ENCODE measurements at regions not wholly inside any gene's neighbourhood (a gene's known extent, or its start where the extent isn't known, plus 50 kb on each side); places are given as distances from the start of the nearest gene placed in this dataset.

GRCh38 chrX:91257388-91257787 is 177.3 kb upstream of the PABPC5 start:
- no TSS peak for BruUV-seq (replicated peaks)
- Histone ChIP-seq H3K27ac (ENCODE audit: control insufficient read depth, insufficient read depth) (no peak overlapping the region), H3K4me1 (ENCODE audit: control insufficient read depth, insufficient read depth, low read length) (no peaks in the 10 kb centered on the region), H3K79me2 (ENCODE audit: control insufficient read depth, insufficient read depth, low read length) (no peaks in the 10 kb centered on the region), H3K4me3 (no peak overlapping the region), H3K27me3 (replicated peaks in 1 of 2; ENCODE audit: control insufficient read depth in 2 of 2, insufficient read depth in 2 of 2, low read length in 1 of 2) (no peaks in the 10 kb centered on the region), H2AFZ (ENCODE audit: control insufficient read depth, low read depth, low read length) (no peak overlapping the region), H4K20me1 (ENCODE audit: control insufficient read depth, insufficient read depth) (no peaks in the 10 kb centered on the region), H3K36me3 (ENCODE audit: control insufficient read depth in 2 of 2, insufficient read depth in 2 of 2, low read length in 1 of 2) (no peaks in the 10 kb centered on the region), H3K9me3 (replicated peaks; ENCODE audit: control insufficient read depth, insufficient read depth, low read length) (no peaks in the 10 kb centered on the region), H3K4me2 (ENCODE audit: control insufficient read depth, insufficient read depth) (no peak overlapping the region), H3K9ac (ENCODE audit: control insufficient read depth, insufficient read depth, low read length) (no peak overlapping the region)
- intact Hi-C loops (cut with micrococcal nuclease; ENCODE audit: unreplicated experiment) (no loop called here), in situ Hi-C loops (cut with MboI) (no loop called here)
- ChIA-PET RAD21 (ENCODE audit: unreplicated experiment) (no interaction called here), SMC1A (ENCODE audit: uncharacterized antibody, unreplicated experiment) (no interaction called here), POLR2A (no interaction called here), CTCF (no interaction called here)
- WGBS (ENCODE audit: insufficient coverage, insufficient replicate concordance, low lambda C conversion rate, missing lambda C conversion rate) = 18% methylated on average over 1 of the region's 1 CpG
- no peak for DNase-seq (ENCODE audit: low read depth, low spot score)
- no peak for TF ChIP-seq NRF1 (conservative IDR thresholded peaks at IDR 0.05; ENCODE audit: low read depth, low read length)
- TF ChIP-seq JUND (IDR thresholded peaks at IDR 0.05; ENCODE audit: low read depth, low read length) = no peak
- TF ChIP-seq ZNF592 (IDR thresholded peaks at IDR 0.05) = no peak
- TF ChIP-seq SMAD5 (IDR thresholded peaks at IDR 0.05; ENCODE audit: low read depth) = no peak
- TF ChIP-seq NFIC (IDR thresholded peaks at IDR 0.05; ENCODE audit: low read depth, low read length) = no peak
- no peak for TF ChIP-seq ZBED1 (IDR thresholded peaks at IDR 0.05; ENCODE audit: borderline replicate concordance)
- TF ChIP-seq SUPT20H (IDR thresholded peaks at IDR 0.05; ENCODE audit: borderline replicate concordance, control insufficient read depth, low read depth, low read length) = no peak
- TF ChIP-seq EED (IDR thresholded peaks at IDR 0.05; ENCODE audit: low read depth) = no peak
- no peak for TF ChIP-seq SIX5 (IDR thresholded peaks at IDR 0.05; ENCODE audit: low read depth, low read length, severe bottlenecking)
- TF ChIP-seq IRF3 (IDR thresholded peaks at IDR 0.05) = no peak
- no peak for TF ChIP-seq HDGF (IDR thresholded peaks at IDR 0.05)
- no peak for TF ChIP-seq MTA2 (IDR thresholded peaks at IDR 0.05; ENCODE audit: low read depth)
- no peak for ATAC-seq
- FAIRE-seq = no peak

Data from GM12878 (cell line).